Germinal center (tissue), 1 donor: ENCODE measurements at regions not wholly inside any gene's neighbourhood (a gene's known extent, or its start where the extent isn't known, plus 50 kb on each side); places are given as distances from the start of the nearest gene placed in this dataset.
"Not testable (repeated sequence)": the region's sequence is repeated elsewhere in the genome, so short reads cannot be mapped to it uniquely, and the experiment has no call there.

Source experiments
- DNase-seq: peaks from one replicate; pipeline ENCODE4 v3.0.0; 2012; ENCODE audit warnings: mixed read lengths, low spot score

GRCh38 chr1:204780630-204781029 is 90.0 kb upstream of the NFASC start:
- DNase-seq: no peak

GRCh38 chr1:204782118-204782700 is 88.5 kb upstream of the NFASC start:
- no peak for DNase-seq

GRCh38 chr1:204785023-204785422 is 85.6 kb upstream of the NFASC start:
- not testable (repeated sequence) for DNase-seq

DNA sequence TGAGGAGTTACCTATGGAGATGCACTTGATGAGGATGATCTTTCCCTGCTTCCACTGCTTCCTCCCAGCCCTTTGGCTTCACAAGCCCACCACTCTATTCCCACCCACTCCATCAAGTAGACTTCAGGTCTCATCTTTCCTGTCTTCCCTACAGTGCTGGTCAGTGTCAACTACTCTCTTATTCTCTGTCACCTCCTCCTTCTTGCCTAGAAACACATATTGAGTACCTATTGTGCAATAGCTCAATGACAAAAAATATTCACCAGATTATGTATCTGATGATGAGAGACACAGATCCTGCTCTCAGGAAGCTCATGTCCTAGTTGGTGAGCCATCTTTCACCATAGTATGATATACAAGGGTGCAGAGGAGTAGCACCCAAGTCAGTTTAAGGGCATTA is 82.2 kb upstream of the NFASC start:
- DNase-seq: no peak

DNA sequence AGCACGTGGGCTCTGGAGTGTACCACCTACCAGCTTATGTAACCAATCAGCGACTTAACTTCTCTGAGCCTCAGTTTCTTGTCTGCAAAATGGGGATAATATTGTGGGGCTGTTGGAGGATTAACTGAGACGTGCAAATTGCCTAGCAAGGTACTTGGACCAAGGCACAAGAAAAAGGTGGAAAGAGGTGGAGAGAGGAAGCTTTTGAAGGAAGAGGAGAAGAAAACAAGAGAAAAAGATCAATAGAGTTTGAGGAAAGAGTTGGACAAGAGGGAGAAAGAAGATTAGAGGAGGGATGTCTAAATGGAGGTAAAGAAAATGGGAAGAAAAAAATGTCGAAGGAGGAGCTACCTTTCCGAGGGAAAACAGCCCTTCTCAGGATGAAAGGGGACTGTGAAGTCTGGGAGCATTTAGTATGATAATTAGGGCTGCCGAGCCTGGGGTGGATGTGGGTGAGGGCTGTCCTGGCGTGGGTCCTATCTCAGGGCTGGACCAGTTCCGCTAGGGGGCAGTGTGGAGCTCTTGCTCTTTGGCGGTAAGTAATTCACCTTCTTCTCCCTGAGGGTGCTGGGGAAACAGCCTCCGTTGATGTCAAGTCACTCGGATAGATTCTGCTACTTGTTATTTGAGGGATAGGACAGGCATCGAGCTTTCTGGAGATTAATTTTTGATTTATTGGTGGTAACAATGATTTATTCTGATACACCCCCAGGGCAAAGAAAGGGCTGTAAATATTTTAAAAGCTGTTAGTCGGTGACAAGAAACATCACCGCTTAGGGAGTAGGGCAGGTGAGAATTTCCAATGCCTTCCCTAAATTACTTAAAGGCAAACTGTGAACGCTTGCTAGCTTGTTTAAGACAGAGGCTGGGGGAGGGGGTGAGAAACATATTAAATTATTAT is 79.0 kb upstream of the NFASC start:
- DNase-seq: peak; percentile 81

- no peak for DNase-seq
These were observed 78.3 kb upstream of the NFASC start for GRCh38 chr1:204792354-204792692.

DNA sequence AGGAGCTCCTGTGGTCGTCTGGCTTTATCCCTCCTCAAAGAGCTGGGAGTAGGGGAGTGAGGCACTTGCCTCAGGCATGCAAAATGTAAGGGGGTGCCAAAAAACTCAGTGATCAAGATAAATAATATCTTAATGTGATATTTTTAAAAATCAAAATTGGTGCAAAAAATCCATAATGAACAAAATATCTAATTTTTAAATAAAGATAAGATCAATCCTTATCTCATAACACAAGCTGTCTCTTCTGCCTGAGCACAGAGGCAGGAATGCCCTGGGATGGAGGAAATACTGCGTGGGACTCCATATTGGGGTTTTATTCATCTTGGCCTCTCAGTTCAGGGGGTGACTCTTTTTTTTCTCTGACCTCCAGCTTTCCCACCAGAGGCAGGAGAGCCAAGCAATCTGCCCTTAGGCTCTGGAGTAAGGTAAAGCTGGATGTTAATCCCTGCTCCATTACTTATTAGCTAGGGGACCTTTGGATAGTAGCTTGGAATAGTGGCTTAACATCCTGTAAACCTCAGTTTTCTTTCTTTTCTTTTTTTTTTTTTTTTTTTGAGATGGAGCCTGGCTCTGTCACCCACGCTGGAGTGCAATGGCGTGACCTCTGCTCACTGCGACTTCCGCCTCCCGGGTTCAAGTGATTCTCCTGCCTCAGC is 77.3 kb upstream of the NFASC start:
- no peak for DNase-seq

DNA sequence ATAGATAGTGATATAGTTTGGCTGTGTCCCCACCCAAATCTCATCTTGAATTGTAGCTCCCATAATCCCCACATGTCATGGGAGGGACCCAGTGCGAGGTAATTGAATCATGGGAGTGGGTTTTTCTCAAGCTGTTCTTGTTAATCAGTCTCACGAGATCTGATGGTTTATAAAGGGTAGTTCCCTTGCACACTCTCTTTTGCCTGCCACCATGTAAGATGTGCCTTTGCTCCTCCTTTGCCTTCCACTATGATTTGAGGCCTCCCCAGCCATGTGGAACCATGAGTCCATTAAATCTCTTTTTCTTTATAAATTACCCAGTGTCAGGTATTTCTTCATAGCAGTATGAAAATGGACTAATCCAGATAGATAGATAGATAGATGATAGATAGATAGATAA is 73.8 kb upstream of the NFASC start:
- DNase-seq: not testable (repeated sequence)

DNA sequence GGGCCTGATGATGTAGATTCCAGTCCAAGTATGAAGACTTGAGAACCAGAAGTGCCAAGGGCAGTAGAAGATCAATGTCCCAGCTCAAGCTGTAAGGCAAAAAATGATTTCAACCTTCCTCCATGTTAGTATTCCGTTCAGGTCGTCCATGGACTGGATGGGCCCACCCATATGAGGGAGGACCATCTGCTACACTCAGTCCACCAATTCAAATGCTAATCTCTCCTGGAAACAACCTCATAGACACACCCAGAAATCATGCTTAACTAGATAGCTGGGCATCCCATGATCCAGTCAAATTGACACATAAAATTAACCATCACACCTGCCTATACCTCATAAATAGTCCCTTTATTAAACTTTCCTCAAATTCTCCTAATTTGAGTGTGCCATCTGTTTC is 73.3 kb upstream of the NFASC start:
- DNase-seq: no peak

DNA sequence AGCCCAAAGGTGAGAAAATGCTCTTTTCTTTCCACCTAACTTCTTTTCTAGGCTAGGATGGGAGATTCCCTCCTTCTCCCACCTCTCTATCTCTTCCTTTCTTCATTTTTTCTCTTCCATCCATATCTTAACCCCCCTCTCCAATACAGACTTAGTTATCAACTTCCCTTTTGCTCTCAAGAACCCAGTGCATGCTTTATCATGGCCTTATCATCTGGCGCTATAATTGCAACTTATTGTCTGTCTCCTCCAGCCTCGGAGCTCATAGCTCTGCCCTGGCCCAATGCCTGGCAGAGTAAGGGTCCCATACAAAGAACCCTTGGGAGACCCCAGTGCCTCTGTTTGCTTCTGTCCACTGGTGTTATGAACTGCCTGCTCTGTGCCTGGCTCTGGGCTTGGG is 71.0 kb upstream of the NFASC start:
- no peak for DNase-seq

- DNase-seq: no peak
These were observed 69.5 kb upstream of the NFASC start for GRCh38 chr1:204801211-204801610.

GRCh38 chr1:204802401-204803175 is 68.1 kb upstream of the NFASC start:
- no peak for DNase-seq

GRCh38 chr1:204803607-204804006 is 67.1 kb upstream of the NFASC start:
- no peak for DNase-seq

GRCh38 chr1:204806943-204807687 is 63.5 kb upstream of the NFASC start:
- DNase-seq: peak; percentile 92

DNA sequence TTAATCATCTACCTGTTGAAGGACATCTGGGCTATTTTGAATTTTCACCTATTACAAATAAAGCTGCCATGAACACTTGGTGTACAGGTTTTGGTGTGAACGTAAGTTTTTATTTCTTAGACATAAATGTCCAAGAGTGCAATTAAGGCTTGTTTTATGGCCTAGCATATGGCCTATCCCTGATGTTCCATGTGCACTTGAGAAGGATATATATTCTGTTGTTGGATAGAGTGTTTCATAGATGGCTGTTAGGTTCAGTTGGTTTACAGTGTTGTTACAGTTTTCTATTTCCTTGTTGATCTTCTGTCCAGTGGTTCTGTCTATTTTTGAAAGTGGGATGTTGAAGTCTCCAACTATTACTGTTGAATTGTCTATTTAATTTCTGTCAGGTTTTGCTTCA is 61.2 kb upstream of the NFASC start:
- no peak for DNase-seq

DNA sequence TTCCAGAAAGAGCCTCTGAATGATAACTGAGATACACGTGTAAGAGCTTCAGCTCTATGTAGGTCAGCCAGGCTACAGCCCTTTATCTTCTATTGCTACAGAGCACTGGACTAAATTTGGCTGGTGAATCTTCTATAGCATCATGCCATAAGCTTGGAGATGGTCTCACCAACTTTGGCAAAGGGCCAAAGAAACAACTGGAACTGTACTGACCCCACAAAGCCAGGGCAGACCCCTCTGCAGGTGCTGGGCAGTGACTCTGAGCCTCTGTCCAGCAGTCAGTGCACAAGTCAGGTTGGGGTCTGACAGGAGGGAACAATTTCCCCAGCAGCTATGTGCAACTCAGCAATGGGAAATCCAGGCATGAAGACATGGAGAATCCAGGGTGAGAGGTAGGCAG is 57.8 kb upstream of the NFASC start:
- no peak for DNase-seq

DNA sequence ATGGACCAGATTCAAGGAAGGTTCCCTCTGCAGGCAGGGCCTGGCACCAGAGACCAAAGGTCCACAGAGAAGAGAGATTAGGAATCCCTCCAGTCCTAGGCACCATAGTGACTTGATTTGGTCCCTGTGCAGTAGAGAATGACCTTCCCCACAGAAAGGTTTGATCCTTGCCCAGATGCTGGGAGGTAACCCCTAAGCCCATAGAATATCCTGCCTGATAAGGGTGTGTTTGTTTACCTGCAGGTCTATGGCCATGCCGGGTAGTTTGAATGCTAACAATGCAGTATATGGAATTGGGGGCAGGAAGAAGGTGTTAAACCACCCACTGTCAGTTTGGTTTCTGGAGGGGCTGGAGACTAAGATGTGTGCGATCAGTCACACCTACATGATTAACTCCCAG is 57.1 kb upstream of the NFASC start:
- no peak for DNase-seq

- no peak for DNase-seq
These were observed 56.3 kb upstream of the NFASC start for GRCh38 chr1:204814166-204814884.

DNA sequence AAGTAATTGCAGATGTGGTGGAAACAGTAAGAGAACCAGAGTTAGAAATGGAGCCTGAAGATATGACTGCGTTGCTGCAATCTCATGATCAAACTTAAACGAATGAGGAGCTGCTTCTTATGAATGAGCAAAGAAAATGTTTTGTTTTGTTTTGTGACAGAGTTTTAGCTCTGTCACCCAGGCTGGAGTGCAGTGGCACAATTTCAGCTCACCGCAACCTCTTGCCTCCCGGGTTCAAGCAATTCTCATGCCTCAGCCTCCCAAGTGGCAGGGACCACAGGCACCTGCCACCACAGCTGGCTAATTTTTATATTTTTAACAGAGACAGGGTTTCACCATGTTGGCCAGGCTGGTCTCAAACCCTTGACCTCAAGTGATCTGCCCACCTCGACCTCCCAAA is 53.3 kb upstream of the NFASC start:
- DNase-seq: no peak

DNA sequence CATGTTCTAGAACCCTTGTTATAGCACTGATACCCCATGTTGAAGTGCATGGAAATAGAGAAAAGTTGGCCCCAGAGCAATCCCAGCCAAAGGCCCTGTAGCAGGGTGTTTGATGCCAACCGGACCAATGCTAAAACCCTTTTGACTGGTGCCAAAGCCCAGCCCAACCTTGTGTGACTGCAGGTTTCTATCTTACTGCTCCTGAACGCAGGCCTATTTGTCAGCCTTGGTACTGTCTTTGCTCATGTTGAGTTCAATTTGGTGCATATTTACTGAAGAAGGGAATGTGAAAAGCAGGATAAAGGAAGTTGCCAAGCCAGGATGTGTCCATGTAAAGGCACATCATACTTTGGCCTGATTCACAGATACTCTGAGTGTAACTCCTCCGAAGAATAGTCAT is 51.7 kb upstream of the NFASC start:
- no peak for DNase-seq

GRCh38 chr1:204819495-204819894 is 51.2 kb upstream of the NFASC start:
- no peak for DNase-seq
